Immature natural killer cell (primary cell): ENCODE measurements at regions not wholly inside any gene's neighbourhood (a gene's known extent, or its start where the extent isn't known, plus 50 kb on each side); places are given as distances from the start of the nearest gene placed in this dataset.

ENCODE experiments used
- DNase-seq, 3 donors: peaks; one replicate each; pipeline ENCODE4 v3.0.0; 2022; ENCODE audit warnings: mixed read lengths in 1 of 3
- H3K27ac Mint-ChIP-seq, 6 donors: one replicate each; pipeline ENCODE4 v1.8.0; 2020; ENCODE audit warnings: mixed read lengths in 6 of 6, mild to moderate bottlenecking in 5 of 6, inconsistent platforms in 4 of 6, moderate library complexity in 3 of 6
- H3K27me3 Mint-ChIP-seq, 3 donors: one replicate each; pipeline ENCODE4 v1.8.0; 2020 to 2021; ENCODE audit warnings: low read depth in 3 of 3, mild to moderate bottlenecking in 3 of 3, mixed read lengths in 3 of 3, moderate library complexity in 3 of 3, inconsistent platforms in 1 of 3
- H3K36me3 Mint-ChIP-seq, 3 donors: one replicate each; pipeline ENCODE4 v1.8.0; 2020; ENCODE audit warnings: mixed read lengths in 3 of 3, inconsistent platforms in 2 of 3, mild to moderate bottlenecking in 2 of 3
- H3K4me1 Mint-ChIP-seq, 2 donors: one replicate each; pipeline ENCODE4 v1.8.0; 2020; ENCODE audit warnings: inconsistent platforms in 2 of 2, mild to moderate bottlenecking in 2 of 2, mixed read lengths in 2 of 2, moderate library complexity in 1 of 2
- H3K4me3 Mint-ChIP-seq, 5 donors: one replicate each; pipeline ENCODE4 v1.8.0; 2020; ENCODE audit warnings: mild to moderate bottlenecking in 5 of 5, mixed read lengths in 5 of 5, inconsistent platforms in 3 of 5, moderate library complexity in 3 of 5
- H3K9me3 Mint-ChIP-seq, 6 donors: one replicate each; pipeline ENCODE4 v1.8.0; 2020; ENCODE audit warnings: mild to moderate bottlenecking in 6 of 6, mixed read lengths in 6 of 6, inconsistent platforms in 4 of 6, moderate library complexity in 3 of 6

DNA sequence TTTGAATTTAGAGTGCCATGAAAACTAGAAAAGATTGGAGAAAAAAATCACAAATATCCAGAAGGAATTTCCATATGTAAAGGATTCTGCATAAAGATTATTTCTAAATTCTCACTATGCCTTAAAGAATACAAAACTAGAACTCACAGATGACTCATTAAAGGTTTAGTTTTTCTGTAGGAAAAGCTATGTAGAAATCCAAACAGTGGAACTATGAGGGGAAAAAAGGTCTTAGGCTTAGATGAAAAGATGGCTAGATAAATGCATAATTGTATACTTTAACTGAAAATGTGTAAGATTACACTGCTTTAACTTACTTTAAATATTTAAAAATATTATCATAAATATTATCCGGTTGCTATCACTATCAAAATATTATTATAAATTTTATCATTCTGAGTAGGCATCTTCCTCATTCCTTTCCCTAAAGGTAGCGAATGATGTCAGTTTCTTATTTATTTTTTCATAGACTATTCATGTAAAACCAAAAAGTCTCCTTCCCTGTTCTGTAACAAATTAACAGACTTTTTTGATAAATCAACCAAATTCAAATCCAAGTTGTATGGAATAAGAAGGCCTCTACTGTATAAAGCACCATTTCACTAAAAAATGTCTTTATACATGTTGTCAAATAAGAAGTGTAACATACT, 69.1 kb upstream of the COMTD1 start:
- no peaks in the 10 kb centered on the region for H3K36me3 Mint-ChIP-seq
- H3K27me3 Mint-ChIP-seq: peaks cover 0 to 11% (median 3%) of the 10 kb centered on the region in 3 donors
- H3K9me3 Mint-ChIP-seq: no peaks in the 10 kb centered on the region
- DNase-seq: no peak
- H3K4me1 Mint-ChIP-seq: no peaks in the 10 kb centered on the region
- no peak overlapping the region for H3K27ac Mint-ChIP-seq
- H3K4me3 Mint-ChIP-seq: no peak overlapping the region

DNA sequence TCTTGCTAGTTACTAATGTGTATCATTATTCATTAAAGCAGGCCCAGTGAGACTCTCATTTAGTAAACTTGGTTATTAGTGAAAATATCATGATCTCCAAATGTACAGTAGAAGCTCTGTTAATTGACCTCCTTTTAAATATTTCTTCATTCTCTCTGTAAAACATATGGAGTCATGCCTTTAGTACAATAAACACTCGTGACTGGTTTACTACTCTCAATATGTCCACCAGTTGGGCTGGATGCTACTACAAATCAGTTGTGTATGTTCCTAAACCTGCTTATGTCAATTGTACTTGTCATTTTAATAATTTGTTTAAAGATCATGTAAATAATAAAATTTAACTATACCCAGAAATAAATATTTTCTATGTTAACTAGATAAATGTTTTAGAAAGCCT, 68.6 kb upstream of the COMTD1 start:
- no peaks in the 10 kb centered on the region for H3K9me3 Mint-ChIP-seq
- no peak for DNase-seq
- no peak overlapping the region for H3K4me3 Mint-ChIP-seq
- no peaks in the 10 kb centered on the region for H3K4me1 Mint-ChIP-seq
- peaks cover 0 to 11% (median 4%) of the 10 kb centered on the region in 3 donors for H3K27me3 Mint-ChIP-seq
- no peak overlapping the region for H3K27ac Mint-ChIP-seq
- no peaks in the 10 kb centered on the region for H3K36me3 Mint-ChIP-seq

DNA sequence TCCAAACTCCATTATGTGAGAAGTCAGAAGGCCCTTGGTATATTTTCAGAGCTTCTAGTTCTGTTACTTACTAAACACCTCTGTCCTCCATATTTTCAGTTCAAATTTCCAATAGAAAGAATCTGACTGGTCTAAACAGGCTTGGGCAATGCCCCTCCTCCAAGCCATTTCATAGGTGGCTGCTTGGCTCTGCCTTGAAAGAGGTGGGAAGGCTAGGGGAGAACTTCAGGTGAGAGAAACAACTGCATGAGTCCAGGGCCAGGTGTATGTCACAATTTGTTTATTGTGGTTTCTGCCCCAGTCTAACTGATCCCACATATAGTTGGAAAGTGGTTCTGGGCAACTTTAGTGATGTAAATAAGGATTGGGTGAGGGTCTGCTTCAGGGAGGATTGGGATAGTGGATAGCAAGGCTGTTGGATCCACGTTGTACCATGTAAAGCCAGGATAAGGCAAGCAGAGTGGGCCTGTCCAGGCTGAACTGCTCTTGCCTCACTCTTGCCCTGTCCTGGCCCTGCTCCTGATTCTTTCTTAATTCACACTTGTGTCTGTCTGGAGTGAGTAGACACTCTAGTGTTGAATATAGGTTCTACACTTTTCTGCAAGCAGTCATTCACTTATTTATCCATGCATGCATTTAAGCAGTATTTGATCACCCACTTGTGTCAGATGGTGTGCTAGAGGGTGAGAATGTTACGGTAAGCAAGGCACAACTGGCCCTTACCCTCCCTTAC, 67.5 kb upstream of the COMTD1 start:
- Mint-ChIP-seq H3K4me1 (no peaks in the 10 kb centered on the region), H3K27ac (no peak overlapping the region), H3K9me3 (no peaks in the 10 kb centered on the region), H3K4me3 (no peak overlapping the region), H3K36me3 (no peaks in the 10 kb centered on the region), H3K27me3 (peaks cover 2 to 11% (median 4%) of the 10 kb centered on the region in 3 donors)
- no peak for DNase-seq

DNA sequence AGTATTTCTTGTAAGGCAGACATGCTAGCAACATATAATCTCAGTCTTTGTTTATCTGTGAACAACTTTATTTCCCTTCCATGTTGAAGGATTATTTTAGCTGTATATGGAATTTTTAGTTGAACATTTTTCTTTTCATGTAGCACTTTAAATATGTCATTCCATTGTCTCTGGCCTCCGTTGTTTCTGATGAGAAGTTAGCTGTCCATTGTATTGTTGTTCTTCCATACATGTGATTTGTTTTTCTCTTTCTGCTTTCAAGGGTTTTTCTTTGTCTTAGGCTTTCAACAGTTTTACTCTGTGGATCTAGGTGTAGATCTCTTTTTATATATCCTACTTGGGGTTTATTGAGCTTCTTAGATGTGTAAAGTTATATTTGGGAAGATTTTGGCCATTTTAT, 66.3 kb upstream of the COMTD1 start:
- H3K36me3 Mint-ChIP-seq: no peaks in the 10 kb centered on the region
- DNase-seq: no peak
- no peaks in the 10 kb centered on the region for H3K4me1 Mint-ChIP-seq
- no peak overlapping the region for H3K4me3 Mint-ChIP-seq
- no peak overlapping the region for H3K27ac Mint-ChIP-seq
- peaks cover 2 to 11% (median 4%) of the 10 kb centered on the region in 3 donors for H3K27me3 Mint-ChIP-seq
- no peaks in the 10 kb centered on the region for H3K9me3 Mint-ChIP-seq

DNA sequence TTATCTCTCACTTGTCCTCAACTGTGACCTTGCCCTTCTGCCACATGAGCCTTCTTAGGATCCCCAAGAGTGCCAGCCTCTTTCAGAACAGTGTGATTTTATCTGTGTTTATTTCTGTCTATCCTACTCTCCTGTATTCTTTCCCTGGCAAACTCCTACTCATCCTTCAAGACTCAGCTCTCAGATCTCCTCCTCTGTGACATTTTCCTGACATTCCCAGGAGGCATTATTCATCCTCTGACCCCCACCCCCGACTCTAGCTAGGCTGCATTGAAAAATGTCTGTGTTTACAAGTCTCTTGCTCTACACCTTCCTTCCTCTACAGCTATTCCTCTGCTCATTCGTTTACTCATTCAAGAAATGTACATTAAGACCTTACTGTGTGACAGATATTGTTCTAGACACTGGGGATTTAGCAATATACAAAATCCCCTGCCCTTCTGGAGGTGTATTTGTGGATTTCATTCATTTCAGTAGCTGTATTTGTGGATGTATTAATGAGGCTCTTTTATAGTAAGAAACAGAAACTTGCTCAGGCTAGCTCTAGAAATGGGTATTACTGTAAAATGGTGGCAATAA, 61.4 kb upstream of the COMTD1 start:
- Mint-ChIP-seq H3K4me1 (peaks cover 7% of the 10 kb centered on the region in 2 donors), H3K27me3 (peaks cover 1 to 8% (median 4%) of the 10 kb centered on the region in 3 donors), H3K4me3 (no peak overlapping the region), H3K9me3 (no peaks in the 10 kb centered on the region), H3K27ac (no peak overlapping the region), H3K36me3 (no peaks in the 10 kb centered on the region)
- DNase-seq: no peak

DNA sequence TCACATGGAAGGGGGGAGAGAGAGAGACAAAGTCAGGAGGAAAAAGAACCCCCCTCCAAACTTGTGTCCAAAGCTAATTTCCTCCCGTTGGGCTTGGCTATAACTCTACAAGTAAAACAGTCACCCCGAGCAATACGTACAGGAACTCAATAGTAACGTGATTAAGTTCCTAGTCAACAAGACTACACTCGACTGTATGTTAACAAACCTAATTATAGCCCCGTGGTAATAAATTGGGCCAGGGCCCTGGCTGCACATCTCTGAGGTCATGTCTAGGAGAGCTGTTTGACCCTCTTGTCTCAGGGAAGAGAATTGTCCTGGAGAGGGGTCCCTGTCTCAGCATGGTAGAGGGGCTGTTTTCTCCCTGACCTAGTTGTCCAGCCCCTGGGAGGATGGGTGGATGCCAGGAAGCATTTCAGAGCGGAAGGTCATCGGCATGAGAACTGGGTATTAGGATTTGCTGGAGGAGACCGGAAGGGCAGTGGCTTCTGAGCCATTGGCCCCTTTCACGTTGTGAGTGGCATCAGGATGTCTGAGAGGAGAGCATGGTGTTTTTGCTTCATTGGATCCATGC, 60.2 kb upstream of the COMTD1 start:
- no peaks in the 10 kb centered on the region for H3K9me3 Mint-ChIP-seq
- H3K36me3 Mint-ChIP-seq: no peaks in the 10 kb centered on the region
- H3K4me3 Mint-ChIP-seq: no peak overlapping the region
- H3K4me1 Mint-ChIP-seq: peaks cover 7% of the 10 kb centered on the region in 2 donors
- DNase-seq: no peak
- peaks cover 1 to 8% (median 4%) of the 10 kb centered on the region in 3 donors for H3K27me3 Mint-ChIP-seq
- no peak overlapping the region for H3K27ac Mint-ChIP-seq

DNA sequence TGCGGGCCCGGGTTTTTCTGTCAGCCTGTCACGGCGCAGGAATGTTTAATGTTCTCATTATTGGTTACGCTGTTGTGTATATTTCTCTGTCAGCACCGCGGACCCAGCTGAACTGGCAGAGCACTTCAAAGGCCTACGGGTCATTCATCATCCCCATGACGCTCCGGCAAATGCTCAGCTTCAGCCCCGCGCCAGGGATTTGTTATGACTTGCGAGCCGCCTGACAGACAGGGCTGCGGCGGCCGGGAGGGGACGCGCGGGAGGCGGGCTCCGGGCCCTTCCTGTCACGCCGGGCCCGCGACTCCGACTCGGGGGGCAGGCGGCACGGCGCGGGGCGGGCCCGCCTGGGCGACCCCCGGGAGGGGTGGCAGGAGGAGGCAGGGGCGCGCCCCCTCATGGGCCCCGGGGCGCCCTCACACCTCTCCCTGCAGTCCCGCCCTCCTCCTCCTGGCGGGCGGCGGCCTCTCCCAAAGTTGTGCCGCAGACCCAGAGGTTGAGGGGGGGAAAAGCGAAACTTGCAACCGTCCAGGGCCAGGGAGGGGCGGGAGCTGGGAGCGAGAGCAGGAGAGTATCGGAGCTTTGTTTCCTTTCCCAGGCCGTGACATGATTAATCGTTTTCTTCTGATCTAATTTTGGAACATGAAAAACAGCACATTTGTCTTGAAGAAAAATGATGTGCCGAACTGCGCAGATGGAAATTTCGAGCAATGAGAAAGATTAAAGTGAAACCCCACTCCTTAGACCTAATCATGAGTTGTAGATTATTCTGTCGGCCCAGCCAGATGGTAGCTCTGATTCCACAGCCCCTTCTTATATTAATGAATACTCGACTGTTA, 59.3 kb upstream of the COMTD1 start:
- Mint-ChIP-seq H3K4me1 (peaks cover 7% of the 10 kb centered on the region in 2 donors), H3K9me3 (no peaks in the 10 kb centered on the region), H3K4me3 (peak overlapping the region; percentile 80 to 88 (median 84)), H3K27ac (peak overlapping the region in 3 of 6 donors; percentile 18 to 25 (median 21)), H3K36me3 (no peaks in the 10 kb centered on the region), H3K27me3 (peaks cover 1 to 9% (median 4%) of the 10 kb centered on the region in 3 donors)
- peak; percentile 50 to 59 (median 53) for DNase-seq

DNA sequence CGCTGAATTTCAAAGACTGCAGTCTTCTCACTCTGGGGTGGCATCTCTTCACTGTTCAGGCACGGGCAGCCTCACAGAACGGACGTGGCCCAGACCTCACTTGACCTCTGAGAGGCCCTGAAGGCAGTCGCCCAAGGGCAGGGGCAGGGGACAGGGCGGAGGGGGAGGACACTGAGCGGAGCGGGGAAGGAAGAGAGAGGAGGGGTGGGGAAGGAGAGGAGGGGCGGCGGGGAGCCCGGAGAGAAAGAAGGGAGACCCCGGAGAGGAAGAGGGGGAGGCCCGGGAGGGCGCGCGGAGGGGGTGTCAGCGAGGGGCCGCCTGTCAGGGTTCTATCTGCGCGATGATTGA, 58.7 kb upstream of the COMTD1 start:
- Mint-ChIP-seq H3K27me3 (peaks cover 0 to 7% (median 4%) of the 10 kb centered on the region in 3 donors), H3K4me3 (peak overlapping the region; percentile 80 to 88 (median 84)), H3K27ac (peak overlapping the region in 3 of 6 donors; percentile 18 to 25 (median 21))

DNA sequence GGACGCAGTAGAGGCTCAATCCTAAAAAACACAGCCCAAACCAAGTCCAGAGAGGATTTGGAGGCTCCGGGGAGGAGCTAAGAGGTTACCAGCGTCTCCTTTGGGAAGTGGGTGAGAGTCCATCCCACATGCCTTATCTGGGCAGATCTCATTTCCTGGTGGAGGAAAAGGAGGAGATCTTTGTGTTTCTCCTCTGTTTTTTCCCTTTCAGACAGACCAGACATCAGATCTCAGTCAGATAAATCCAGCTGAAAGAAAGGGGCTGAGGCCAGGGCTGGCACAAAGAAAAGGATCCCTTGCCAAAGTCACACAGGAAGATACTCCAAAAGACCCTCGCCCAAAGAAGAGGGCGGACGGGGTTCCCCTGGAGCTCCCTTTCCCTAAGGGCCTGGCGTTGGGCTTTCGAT, 58.3 kb upstream of the COMTD1 start:
- peak overlapping the region; percentile 80 to 88 (median 84) for H3K4me3 Mint-ChIP-seq
- peaks cover 0 to 7% (median 3%) of the 10 kb centered on the region in 3 donors for H3K27me3 Mint-ChIP-seq
- H3K4me1 Mint-ChIP-seq: peaks cover 7% of the 10 kb centered on the region in 2 donors
- H3K27ac Mint-ChIP-seq: no peak overlapping the region
- no peaks in the 10 kb centered on the region for H3K9me3 Mint-ChIP-seq
- DNase-seq: no peak
- H3K36me3 Mint-ChIP-seq: no peaks in the 10 kb centered on the region

More for the DNA sequence above, 58.7 kb upstream of the COMTD1 start:
- H3K36me3 Mint-ChIP-seq: no peaks in the 10 kb centered on the region
- DNase-seq: peak in 1 of 3 donors; percentile 3
- H3K4me1 Mint-ChIP-seq: peaks cover 7% of the 10 kb centered on the region in 2 donors
- H3K9me3 Mint-ChIP-seq: no peaks in the 10 kb centered on the region

DNA sequence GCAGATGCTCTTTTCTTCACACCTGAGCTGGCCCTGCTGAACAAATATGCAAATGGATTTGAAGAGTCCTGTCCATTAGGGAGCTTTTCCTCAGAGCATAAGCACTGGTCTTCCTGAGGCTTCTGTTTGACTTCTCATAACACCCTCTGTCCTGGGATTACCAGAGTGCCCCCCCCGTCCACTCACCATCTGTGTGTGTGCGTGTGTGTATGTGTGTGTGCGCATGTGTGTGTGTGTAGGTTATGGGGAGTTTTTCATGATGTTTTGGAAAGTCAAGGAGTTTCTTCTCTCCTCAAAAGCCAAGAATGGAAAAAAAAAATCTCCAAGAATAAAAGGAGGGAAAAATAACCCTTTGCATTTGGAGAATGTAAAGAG, 57.7 kb upstream of the COMTD1 start:
- Mint-ChIP-seq H3K4me3 (peak overlapping the region; percentile 40 to 88 (median 56)), H3K4me1 (peaks cover 7% of the 10 kb centered on the region in 2 donors), H3K36me3 (no peaks in the 10 kb centered on the region), H3K27me3 (peaks cover 0 to 7% (median 3%) of the 10 kb centered on the region in 3 donors), H3K27ac (no peak overlapping the region), H3K9me3 (no peaks in the 10 kb centered on the region)
- no peak for DNase-seq

DNA sequence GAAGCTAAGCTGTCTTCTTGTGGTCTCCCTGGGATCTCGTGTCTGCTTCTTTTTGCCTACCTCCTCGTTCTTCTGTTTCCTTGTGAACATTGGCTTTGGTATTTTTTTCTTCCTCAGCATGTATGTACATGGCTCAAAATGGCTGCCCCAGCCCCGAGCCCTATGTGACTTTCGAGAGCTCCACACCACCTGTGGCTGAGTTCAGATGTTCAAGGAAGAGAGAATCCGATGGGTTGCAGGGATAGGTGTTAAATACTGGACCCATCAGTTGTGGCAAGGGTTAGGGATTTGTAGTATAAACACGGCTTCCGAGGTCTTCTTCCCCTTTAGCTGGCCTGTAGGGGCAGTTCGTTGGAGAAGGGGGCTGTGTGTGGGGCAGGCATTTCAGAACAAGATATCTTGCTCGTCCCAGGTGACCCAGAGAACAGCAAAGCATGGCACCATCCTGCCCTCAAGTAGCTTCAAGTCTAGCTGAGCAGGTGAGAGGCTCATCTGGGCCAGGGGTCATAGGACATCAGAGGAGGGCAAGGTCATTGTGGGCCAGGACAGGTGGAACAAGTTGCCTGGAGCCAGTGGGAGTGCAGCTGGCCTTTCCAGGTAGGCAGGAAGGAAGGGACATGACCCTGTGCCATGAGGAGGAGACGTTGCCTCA, 57.2 kb upstream of the COMTD1 start:
- Mint-ChIP-seq H3K27me3 (peaks cover 0 to 7% (median 3%) of the 10 kb centered on the region in 3 donors), H3K4me3 (peak overlapping the region in 3 of 5 donors; percentile 29 to 48 (median 31)), H3K9me3 (no peaks in the 10 kb centered on the region), H3K36me3 (no peaks in the 10 kb centered on the region), H3K27ac (no peak overlapping the region), H3K4me1 (peaks cover 7% of the 10 kb centered on the region in 2 donors)
- DNase-seq: no peak

DNA sequence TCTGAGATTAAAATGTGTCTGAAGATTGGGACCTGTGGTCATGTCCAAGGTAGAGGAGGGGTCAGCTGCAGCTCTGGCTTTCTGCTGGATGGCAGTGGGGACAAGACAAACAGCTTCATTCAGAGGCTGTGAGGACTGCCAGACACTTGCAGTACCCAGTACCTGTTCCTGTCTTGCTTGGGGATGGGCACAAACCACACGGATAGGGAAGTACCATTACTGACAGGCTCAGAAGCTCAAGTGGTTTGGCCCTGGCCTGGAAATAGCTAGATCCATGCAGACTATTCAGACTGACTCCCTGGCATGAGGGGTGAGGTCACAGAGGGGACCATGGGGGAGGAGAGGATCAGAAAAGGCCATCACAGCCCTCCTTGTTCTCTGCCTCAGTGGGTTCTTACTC, 56.0 kb upstream of the COMTD1 start:
- Mint-ChIP-seq H3K9me3 (no peaks in the 10 kb centered on the region), H3K4me1 (peaks cover 7% of the 10 kb centered on the region in 2 donors), H3K27me3 (peaks cover 2 to 12% (median 3%) of the 10 kb centered on the region in 3 donors), H3K4me3 (peak overlapping the region in 1 of 5 donors; percentile 33), H3K36me3 (no peaks in the 10 kb centered on the region), H3K27ac (no peak overlapping the region)
- DNase-seq: no peak

DNA sequence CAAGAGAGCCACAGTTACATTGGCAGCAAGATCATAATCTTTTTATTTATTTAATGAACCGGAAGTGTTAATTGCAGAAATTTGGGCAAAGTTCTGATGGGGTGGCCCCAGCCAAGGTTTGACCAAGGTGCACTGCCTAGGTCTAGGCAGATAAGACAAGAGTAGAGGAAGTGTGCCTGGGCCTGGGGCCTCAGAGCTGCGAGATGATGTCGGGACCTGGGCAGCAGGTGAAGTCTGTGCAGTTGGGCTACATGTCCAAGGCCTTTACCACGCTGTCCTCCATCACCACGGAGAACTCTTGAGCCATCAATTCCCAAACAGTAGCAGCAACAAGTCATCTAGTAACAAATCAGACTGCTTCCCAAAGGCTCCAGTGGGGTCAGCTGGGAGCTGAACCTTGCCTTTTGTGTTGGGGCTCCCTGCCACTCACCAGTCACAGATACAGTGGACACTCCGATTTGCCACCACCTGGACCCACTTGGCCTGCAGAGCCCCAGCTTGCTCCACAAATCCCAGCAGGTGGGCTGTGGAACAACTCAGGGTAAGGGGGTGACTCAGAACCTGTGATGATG, 52.5 kb upstream of the COMTD1 start:
- peaks cover 0 to under 1% (median 0%) of the 10 kb centered on the region in 3 donors for H3K36me3 Mint-ChIP-seq
- H3K27me3 Mint-ChIP-seq: peaks cover 2 to 15% (median 7%) of the 10 kb centered on the region in 3 donors
- DNase-seq: no peak
- peaks cover 0 to 1% (median 0%) of the 10 kb centered on the region in 6 donors for H3K9me3 Mint-ChIP-seq
- no peak overlapping the region for H3K4me3 Mint-ChIP-seq
- H3K27ac Mint-ChIP-seq: no peak overlapping the region
- no peaks in the 10 kb centered on the region for H3K4me1 Mint-ChIP-seq
